Ishikawa (cell line): ENCODE measurements at regions not wholly inside any gene's neighbourhood (a gene's known extent, or its start where the extent isn't known, plus 50 kb on each side); places are given as distances from the start of the nearest gene placed in this dataset.
A peak's percentile ranks its signal among the peaks of the same experiment; 100 is the strongest.

Experiments used
- CEBPB ChIP-seq: IDR thresholded peaks from 2 replicates; pipeline ENCODE4 v1.6.1; 2012
- CREB1 ChIP-seq: IDR thresholded peaks from 2 replicates; pipeline ENCODE4 v1.6.1; 2012; ENCODE audit warnings: low read depth
- EP300 ChIP-seq: IDR thresholded peaks from 2 replicates; pipeline ENCODE4 v1.6.1; 2012; ENCODE audit warnings: borderline replicate concordance
- FOXM1 ChIP-seq: IDR thresholded peaks from 2 replicates; pipeline ENCODE4 v1.6.1; 2012; ENCODE audit warnings: low read depth, borderline replicate concordance
- NFIC ChIP-seq: IDR thresholded peaks from 2 replicates; pipeline ENCODE4 v1.6.1; 2012
- RAD21 ChIP-seq: IDR thresholded peaks from 2 replicates; pipeline ENCODE4 v1.6.1; 2012; ENCODE audit warnings: low read depth
- TAF1 ChIP-seq: IDR thresholded peaks from 2 replicates; pipeline ENCODE4 v1.6.1; 2012; ENCODE audit warnings: low read depth, mild to moderate bottlenecking
- TCF12 ChIP-seq: IDR thresholded peaks from 2 replicates; pipeline ENCODE4 v1.6.1; 2012; ENCODE audit warnings: low read depth
- TEAD4 ChIP-seq: IDR thresholded peaks from 2 replicates; pipeline ENCODE4 v1.6.1; 2012
- YY1 ChIP-seq: IDR thresholded peaks from 2 replicates; pipeline ENCODE4 v1.6.1; 2012; ENCODE audit warnings: low read depth
- ZBTB7A ChIP-seq: IDR thresholded peaks from 2 replicates; pipeline ENCODE4 v1.6.1; 2012; ENCODE audit warnings: low read depth
- TF ChIP-seq, protein P1 (sequence below): IDR thresholded peaks from 2 replicates; pipeline ENCODE4 v1.6.1; 2012; ENCODE audit warnings: low read depth, mild to moderate bottlenecking
- TF ChIP-seq, protein P2 (sequence below): IDR thresholded peaks from 2 replicates; pipeline ENCODE4 v1.6.1; 2012
- TF ChIP-seq, protein P3 (sequence below): IDR thresholded peaks from 2 replicates; pipeline ENCODE4 v1.6.1; 2012

DNA sequence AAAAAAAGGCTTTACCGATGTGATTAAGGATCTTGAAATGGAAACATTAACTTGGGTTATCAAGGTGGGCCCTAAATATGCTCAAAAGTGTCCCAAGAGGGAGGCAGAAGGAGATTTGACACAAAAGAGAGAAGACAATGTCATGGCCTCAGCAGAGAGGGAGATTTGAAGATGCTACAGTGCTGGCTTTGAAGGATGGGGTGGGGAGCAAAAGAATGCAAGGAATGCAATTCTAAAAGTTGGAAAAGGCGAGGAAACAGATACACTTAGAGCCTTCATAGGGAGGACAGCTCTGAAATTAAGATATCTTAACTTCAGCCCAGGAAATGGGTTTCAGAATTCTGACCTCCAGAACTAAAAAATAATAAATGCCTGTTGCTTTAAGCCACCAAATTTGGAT is 314.5 kb upstream of the CCDC54 start:
- TF ChIP-seq TEAD4 (peak; percentile 41; the same call in 1 of the 2 replicates), ZBTB7A (no peak), CEBPB (no peak), YY1 (no peak), EP300 (no peak)
- TF ChIP-seq, protein P1, sequence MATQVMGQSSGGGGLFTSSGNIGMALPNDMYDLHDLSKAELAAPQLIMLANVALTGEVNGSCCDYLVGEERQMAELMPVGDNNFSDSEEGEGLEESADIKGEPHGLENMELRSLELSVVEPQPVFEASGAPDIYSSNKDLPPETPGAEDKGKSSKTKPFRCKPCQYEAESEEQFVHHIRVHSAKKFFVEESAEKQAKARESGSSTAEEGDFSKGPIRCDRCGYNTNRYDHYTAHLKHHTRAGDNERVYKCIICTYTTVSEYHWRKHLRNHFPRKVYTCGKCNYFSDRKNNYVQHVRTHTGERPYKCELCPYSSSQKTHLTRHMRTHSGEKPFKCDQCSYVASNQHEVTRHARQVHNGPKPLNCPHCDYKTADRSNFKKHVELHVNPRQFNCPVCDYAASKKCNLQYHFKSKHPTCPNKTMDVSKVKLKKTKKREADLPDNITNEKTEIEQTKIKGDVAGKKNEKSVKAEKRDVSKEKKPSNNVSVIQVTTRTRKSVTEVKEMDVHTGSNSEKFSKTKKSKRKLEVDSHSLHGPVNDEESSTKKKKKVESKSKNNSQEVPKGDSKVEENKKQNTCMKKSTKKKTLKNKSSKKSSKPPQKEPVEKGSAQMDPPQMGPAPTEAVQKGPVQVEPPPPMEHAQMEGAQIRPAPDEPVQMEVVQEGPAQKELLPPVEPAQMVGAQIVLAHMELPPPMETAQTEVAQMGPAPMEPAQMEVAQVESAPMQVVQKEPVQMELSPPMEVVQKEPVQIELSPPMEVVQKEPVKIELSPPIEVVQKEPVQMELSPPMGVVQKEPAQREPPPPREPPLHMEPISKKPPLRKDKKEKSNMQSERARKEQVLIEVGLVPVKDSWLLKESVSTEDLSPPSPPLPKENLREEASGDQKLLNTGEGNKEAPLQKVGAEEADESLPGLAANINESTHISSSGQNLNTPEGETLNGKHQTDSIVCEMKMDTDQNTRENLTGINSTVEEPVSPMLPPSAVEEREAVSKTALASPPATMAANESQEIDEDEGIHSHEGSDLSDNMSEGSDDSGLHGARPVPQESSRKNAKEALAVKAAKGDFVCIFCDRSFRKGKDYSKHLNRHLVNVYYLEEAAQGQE, result no peak

DNA sequence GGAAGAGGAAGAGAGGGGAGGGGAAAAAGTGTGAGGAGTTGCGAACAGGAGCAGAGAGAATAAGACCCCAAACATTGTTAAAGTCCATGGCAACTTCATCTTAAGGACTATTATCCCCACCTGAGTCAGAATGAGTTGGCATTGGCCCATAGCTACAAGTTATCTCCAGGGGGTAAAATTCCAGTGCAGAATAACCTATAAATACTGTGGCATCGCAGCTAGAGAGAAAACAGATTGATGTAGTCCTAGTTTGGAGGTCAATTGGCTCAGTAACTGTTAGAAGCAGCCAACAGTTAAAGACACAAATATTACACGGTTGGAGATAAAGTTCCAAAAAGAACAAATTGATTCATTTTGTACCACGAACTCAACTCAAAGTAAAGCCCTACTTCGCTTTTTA is 313.9 kb upstream of the CCDC54 start:
- TF ChIP-seq EP300 (no peak), TEAD4 (0 out of 2 replicates have a peak, but pooled peaks have one; percentile 21), CEBPB (no peak)

DNA sequence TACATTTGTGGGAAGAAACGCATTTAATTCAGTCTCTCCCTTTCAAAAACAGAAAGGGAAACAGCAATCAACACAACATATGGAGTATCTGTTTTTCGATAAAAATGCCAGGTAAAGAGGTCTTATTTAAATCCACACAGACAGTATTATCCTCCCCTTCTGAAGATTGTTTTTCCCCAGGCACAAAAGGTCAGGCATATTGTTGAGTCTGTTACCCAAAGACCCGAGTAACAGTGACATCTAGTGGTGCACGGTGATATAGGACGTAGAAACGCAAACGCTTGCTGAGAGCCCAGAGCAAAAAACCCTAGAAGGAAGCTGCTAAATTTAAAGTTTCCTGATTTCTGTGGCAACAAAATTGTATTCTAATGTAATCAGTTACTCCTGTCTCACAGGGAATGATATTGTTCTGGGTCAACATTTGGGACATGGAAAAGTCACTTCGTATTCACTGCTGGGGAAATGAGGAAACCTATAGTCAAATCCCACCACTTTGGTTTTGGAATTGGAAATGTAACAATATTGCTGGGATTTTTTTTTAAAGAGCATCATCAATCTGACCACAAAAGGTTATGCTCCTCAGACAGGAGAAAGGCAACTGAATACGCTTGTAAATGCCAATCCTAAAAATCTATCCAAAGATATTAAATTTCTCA is 312.7 kb upstream of the CCDC54 start:
- TF ChIP-seq NFIC, result no peak
- TF ChIP-seq, protein P2, sequence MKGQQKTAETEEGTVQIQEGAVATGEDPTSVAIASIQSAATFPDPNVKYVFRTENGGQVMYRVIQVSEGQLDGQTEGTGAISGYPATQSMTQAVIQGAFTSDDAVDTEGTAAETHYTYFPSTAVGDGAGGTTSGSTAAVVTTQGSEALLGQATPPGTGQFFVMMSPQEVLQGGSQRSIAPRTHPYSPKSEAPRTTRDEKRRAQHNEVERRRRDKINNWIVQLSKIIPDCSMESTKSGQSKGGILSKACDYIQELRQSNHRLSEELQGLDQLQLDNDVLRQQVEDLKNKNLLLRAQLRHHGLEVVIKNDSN, result no peak
- TF ChIP-seq RAD21, result peak; percentile 90
- TF ChIP-seq FOXM1, result no peak
- TF ChIP-seq, protein P3, sequence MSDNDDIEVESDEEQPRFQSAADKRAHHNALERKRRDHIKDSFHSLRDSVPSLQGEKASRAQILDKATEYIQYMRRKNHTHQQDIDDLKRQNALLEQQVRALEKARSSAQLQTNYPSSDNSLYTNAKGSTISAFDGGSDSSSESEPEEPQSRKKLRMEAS, result no peak
- no peak for TF ChIP-seq CEBPB
- no peak for TF ChIP-seq CREB1
- TF ChIP-seq YY1, result no peak

DNA sequence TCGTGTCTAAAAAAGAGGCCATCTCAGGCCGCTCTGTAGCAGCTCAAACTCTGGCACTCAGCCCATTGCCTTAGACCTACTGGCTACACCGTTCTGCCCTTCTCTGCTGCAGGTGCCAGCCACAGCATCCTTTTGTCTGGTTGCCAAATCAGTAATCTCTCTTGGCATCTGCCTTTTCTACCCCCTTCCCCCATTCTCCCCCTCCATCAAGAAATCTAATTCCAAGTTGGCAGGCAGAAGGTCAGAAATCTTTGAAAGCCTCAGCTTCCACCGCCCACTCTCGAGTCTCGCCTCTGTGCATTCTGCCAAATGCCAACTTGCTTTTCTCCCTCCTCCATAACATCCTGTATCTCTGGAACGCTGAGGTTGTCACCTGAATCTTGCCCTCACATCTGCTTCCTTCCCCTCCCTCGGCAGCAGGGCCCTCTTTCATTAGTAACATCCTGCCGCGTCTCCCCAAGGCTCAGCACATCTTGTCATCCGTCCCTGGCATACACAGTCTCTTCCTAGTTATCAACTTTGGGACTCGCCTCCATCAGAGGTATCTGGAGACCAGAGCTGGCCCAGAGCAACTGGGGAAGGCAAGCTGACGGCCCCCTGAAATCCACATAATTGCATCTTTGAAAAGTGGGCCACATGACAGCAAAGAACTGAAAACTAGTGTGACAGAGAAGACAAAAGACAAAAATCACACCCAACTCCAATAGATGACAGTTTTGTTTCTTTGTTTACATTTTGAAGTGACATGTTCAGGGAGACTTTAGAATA is 312.0 kb upstream of the CCDC54 start:
- TF ChIP-seq RAD21 (no peak), EP300 (no peak), ZBTB7A (no peak), YY1 (no peak), TEAD4 (no peak), CREB1 (no peak), FOXM1 (no peak), NFIC (no peak)
- TF ChIP-seq, protein P3, result no peak

DNA sequence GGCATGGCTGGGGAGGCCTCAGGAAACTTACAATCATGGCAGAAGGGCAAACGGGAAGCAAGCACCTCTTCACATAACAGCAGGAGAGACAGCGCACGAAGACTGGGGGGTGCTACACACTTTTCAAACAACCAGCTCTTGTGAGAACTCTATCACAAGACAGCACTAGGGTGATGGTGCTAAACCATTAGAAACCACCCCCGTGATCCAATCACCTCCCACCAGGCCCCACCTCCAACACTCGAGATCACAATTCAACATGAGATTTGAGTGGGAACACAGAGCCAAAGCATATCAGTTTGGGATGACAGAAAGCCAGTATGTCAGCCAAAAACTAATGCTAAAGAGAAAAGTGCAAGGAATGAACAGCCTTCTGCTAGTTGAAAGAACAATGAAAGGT is 309.8 kb upstream of the CCDC54 start:
- TF ChIP-seq, protein P3, result no peak
- no peak for TF ChIP-seq TEAD4
- TF ChIP-seq, protein P2, result no peak
- TF ChIP-seq NFIC, result no peak

DNA sequence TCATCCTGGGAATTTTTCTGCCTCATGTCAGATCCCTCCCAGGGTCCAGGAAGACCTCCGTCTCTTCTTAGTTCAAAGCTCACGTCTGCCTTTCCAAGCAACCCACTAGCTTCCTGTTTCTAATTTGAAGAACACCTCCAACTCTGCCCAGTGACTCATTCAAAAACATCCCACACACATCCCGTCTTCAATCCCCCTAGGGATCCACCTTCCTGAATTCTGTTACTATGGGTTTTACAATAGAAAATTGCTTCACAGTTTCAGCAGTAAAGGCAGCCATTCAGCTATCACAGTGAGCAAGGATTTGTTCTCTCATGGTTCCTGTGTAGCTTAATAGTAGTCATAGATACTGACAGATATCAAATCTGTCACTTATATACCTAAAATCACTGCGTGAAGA is 308.3 kb upstream of the CCDC54 start:
- TF ChIP-seq CEBPB (no peak), TAF1 (no peak), EP300 (no peak), FOXM1 (no peak)

DNA sequence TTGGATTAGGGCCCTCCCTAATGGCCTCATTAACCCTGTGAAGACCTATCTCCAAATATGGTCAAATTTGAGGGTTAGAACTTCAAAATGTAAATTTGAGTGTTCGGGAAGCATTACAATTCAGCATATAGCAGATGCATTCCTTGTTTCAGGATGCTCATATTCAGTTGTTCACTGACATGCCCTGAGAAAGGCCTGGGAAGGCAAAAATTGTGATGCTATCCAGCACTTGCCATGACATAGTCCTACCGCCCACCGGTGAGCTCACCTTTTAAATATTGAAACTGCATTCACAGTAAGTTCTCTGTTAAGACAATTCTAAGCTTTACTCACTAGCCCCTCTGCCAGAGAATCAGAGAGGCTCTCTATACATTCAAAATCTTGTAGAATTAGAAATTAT is 300.3 kb upstream of the CCDC54 start:
- TF ChIP-seq TCF12 (no peak), ZBTB7A (no peak), RAD21 (no peak)
- TF ChIP-seq, protein P2, result no peak
- TF ChIP-seq, protein P3, result no peak
